ENCODE measurements at regions not wholly inside any gene's neighbourhood (a gene's known extent, or its start where the extent isn't known, plus 50 kb on each side); places are given as distances from the start of the nearest gene placed in this dataset.
A peak's percentile ranks its signal among the peaks of the same experiment; 100 is the strongest.

DNA sequence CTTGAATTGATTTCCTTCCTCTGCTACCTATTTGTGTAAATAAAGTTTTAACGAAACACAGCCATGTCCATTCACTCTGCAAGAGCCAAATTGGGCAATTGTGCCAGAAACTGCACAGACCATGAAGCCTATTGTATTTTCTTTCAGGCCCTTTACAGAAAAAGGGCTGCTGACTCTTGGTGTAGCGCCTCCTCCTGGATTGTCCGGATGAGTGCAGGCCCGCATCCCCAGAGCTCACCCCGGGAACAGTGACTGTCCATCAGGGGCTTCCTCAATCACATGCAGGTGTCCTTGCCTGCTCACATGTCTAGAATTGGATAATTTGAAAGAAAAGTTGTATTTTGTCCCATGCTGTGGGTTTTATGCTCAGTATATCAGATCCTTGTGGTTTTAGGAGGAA lies 1282.2 kb downstream of the AACS start:
- Histone ChIP-seq H3K79me2 (ENCODE audit: insufficient read depth, low read length) (no peaks in the 10 kb centered on the region), H3K27ac (ENCODE audit: low read depth, low read length) (no peak overlapping the region), H3K36me3 (ENCODE audit: insufficient read depth, low read length) (no peaks in the 10 kb centered on the region), H3K4me2 (ENCODE audit: insufficient read depth, low read length) (no peak overlapping the region), H3K4me3 (ENCODE audit: insufficient read depth, low read length) (no peak overlapping the region), H3K9me3 (ENCODE audit: low read depth, low read length) (no peaks in the 10 kb centered on the region), H3K27me3 (ENCODE audit: insufficient read depth, low read length) (no peaks in the 10 kb centered on the region), H3K4me1 (ENCODE audit: insufficient read depth, low read length) (no peaks in the 10 kb centered on the region), H2AFZ (ENCODE audit: low read length) (no peak overlapping the region), H4K20me1 (ENCODE audit: insufficient read depth, low read length) (no peaks in the 10 kb centered on the region)
- no peak for DNase-seq (ENCODE audit: insufficient read length, low spot score, missing footprints)
- TF ChIP-seq, protein P1, sequence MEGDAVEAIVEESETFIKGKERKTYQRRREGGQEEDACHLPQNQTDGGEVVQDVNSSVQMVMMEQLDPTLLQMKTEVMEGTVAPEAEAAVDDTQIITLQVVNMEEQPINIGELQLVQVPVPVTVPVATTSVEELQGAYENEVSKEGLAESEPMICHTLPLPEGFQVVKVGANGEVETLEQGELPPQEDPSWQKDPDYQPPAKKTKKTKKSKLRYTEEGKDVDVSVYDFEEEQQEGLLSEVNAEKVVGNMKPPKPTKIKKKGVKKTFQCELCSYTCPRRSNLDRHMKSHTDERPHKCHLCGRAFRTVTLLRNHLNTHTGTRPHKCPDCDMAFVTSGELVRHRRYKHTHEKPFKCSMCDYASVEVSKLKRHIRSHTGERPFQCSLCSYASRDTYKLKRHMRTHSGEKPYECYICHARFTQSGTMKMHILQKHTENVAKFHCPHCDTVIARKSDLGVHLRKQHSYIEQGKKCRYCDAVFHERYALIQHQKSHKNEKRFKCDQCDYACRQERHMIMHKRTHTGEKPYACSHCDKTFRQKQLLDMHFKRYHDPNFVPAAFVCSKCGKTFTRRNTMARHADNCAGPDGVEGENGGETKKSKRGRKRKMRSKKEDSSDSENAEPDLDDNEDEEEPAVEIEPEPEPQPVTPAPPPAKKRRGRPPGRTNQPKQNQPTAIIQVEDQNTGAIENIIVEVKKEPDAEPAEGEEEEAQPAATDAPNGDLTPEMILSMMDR (IDR thresholded peaks at IDR 0.05; ENCODE audit: extremely low read depth, low read depth, low read length), result peak; percentile 31

DNA sequence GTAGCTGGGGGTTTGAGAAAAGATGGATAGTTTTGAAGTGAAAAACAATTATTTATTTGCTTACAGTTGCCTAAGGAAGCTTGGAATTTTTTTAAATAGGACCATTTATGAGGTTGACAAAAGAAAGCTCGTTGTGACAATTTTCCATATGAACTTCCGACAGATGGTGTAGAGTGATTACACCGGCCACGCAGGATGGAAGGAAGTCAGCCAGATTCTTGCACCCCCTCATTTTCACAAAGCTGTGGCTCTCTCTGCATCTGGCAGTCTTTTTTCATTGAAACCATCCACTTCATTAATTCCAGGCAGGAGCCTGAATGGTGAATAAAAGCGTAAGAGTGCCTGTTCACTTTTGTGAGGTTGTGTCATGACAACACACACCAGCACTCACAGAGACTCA lies 1284.1 kb downstream of the AACS start:
- H2AFZ ChIP-seq (ENCODE audit: low read length), result no peak overlapping the region
- no peaks in the 10 kb centered on the region for H3K27me3 ChIP-seq (ENCODE audit: insufficient read depth, low read length)
- no peak overlapping the region for H3K27ac ChIP-seq (ENCODE audit: low read depth, low read length)
- TF ChIP-seq, protein P1 (IDR thresholded peaks at IDR 0.05; ENCODE audit: extremely low read depth, low read depth, low read length), result no peak
- DNase-seq (ENCODE audit: insufficient read length, low spot score, missing footprints), result no peak
- no peak overlapping the region for H3K4me2 ChIP-seq (ENCODE audit: insufficient read depth, low read length)
- no peaks in the 10 kb centered on the region for H3K36me3 ChIP-seq (ENCODE audit: insufficient read depth, low read length)
- H3K79me2 ChIP-seq (ENCODE audit: insufficient read depth, low read length), result no peaks in the 10 kb centered on the region
- no peaks in the 10 kb centered on the region for H3K9me3 ChIP-seq (ENCODE audit: low read depth, low read length)
- H3K4me3 ChIP-seq (ENCODE audit: insufficient read depth, low read length), result no peak overlapping the region
- peaks cover 6% of the 10 kb centered on the region for H3K4me1 ChIP-seq (ENCODE audit: insufficient read depth, low read length)
- H4K20me1 ChIP-seq (ENCODE audit: insufficient read depth, low read length), result no peaks in the 10 kb centered on the region

DNA sequence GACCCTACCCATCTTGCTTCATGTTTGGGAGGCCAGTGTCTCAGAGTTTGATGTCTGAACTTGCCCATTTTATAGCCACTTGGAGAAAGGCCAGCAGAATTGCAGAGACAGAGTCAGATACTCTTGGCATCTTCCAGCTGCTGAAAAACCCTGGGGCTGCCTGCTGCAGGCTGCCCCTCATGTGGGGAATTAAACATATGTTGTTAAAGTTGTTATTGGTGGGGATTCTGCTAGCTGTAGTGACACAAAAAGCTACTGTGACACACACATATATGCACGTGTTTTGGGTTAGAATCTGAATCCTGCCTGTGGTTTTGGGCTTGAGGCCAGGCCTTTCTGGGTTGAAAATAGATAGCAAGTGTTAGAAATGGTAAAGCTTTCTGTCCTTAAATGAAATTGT lies 1288.4 kb downstream of the AACS start:
- no peak overlapping the region for H2AFZ ChIP-seq (ENCODE audit: low read length)
- TF ChIP-seq, protein P1 (IDR thresholded peaks at IDR 0.05; ENCODE audit: extremely low read depth, low read depth, low read length), result no peak
- peaks cover 6% of the 10 kb centered on the region for H3K4me1 ChIP-seq (ENCODE audit: insufficient read depth, low read length)
- no peaks in the 10 kb centered on the region for H3K36me3 ChIP-seq (ENCODE audit: insufficient read depth, low read length)
- peak; percentile 18 for DNase-seq (ENCODE audit: insufficient read length, low spot score, missing footprints)
- H3K79me2 ChIP-seq (ENCODE audit: insufficient read depth, low read length), result no peaks in the 10 kb centered on the region
- no peaks in the 10 kb centered on the region for H4K20me1 ChIP-seq (ENCODE audit: insufficient read depth, low read length)
- H3K4me3 ChIP-seq (ENCODE audit: insufficient read depth, low read length), result no peak overlapping the region
- no peaks in the 10 kb centered on the region for H3K9me3 ChIP-seq (ENCODE audit: low read depth, low read length)
- H3K27ac ChIP-seq (ENCODE audit: low read depth, low read length), result no peak overlapping the region
- no peak overlapping the region for H3K4me2 ChIP-seq (ENCODE audit: insufficient read depth, low read length)
- no peaks in the 10 kb centered on the region for H3K27me3 ChIP-seq (ENCODE audit: insufficient read depth, low read length)

DNA sequence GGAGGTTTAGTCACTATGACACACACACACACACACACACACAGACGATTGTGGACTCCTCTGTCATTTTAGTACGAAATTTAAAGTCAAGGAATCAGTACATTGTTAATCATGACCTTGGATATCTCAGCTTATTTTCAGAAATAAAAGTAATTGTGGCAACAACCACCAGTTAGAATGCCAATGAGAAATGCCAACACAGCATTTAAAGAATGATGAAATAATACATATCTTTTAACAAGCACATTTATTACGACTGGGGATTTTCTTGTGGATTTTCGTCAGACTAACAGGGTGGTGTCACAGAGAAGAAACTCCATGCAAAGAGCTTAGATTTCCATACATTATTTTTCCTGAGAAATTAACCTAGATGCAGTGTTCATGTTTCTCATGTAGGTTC lies 1289.4 kb downstream of the AACS start:
- TF ChIP-seq, protein P1 (IDR thresholded peaks at IDR 0.05; ENCODE audit: extremely low read depth, low read depth, low read length), result no peak
- H3K27ac ChIP-seq (ENCODE audit: low read depth, low read length), result no peak overlapping the region
- no peaks in the 10 kb centered on the region for H4K20me1 ChIP-seq (ENCODE audit: insufficient read depth, low read length)
- H3K4me3 ChIP-seq (ENCODE audit: insufficient read depth, low read length), result no peak overlapping the region
- no peaks in the 10 kb centered on the region for H3K9me3 ChIP-seq (ENCODE audit: low read depth, low read length)
- no peaks in the 10 kb centered on the region for H3K79me2 ChIP-seq (ENCODE audit: insufficient read depth, low read length)
- no peaks in the 10 kb centered on the region for H3K27me3 ChIP-seq (ENCODE audit: insufficient read depth, low read length)
- DNase-seq (ENCODE audit: insufficient read length, low spot score, missing footprints), result no peak
- no peak overlapping the region for H2AFZ ChIP-seq (ENCODE audit: low read length)
- H3K4me1 ChIP-seq (ENCODE audit: insufficient read depth, low read length), result peaks cover 6% of the 10 kb centered on the region
- no peaks in the 10 kb centered on the region for H3K36me3 ChIP-seq (ENCODE audit: insufficient read depth, low read length)
- H3K4me2 ChIP-seq (ENCODE audit: insufficient read depth, low read length), result no peak overlapping the region
